ENCODE measurements at regions not wholly inside any gene's neighbourhood (a gene's known extent, or its start where the extent isn't known, plus 50 kb on each side); places are given as distances from the start of the nearest gene placed in this dataset.

GRCh38 chr17:52395308-52395707 is 236.8 kb upstream of the CA10 start:
- CTCF ChIA-PET = interaction anchor here (1.2 kb wide), 1 partner anchor 17 kb away, joined by 4 read pairs; no protein-coding TSS in a partner anchor
- POLR2A ChIA-PET = no interaction called here
- H3K9me3 ChIP-seq = 0 out of 3 replicates have a peak, but pooled peaks cover 3% of the 10 kb centered on the region
- no peaks in the 10 kb centered on the region for H3K4me1 ChIP-seq
- no peak overlapping the region for H3K4me3 ChIP-seq
- TF ChIP-seq CHD4 (IDR thresholded peaks at IDR 0.05; ENCODE audit: borderline replicate concordance) = no peak
- no peak for DNase-seq (ENCODE audit: low read depth in 1 of 2, low spot score in 1 of 2)
- no peak for ATAC-seq
- H3K4me2 ChIP-seq = no peak overlapping the region
- H3K27ac ChIP-seq = no peak overlapping the region
- 2% methylated on average over 3 of the region's 3 CpGs for WGBS (ENCODE audit: missing lambda C conversion rate)
- FAIRE-seq = no peak

GRCh38 chr17:52390422-52390821 is 231.9 kb upstream of the CA10 start:
- TF ChIP-seq ESRRA (IDR thresholded peaks at IDR 0.05; ENCODE audit: borderline replicate concordance, low read length) = no peak
- TF ChIP-seq TP53 (CRISPR knock-in tag; IDR thresholded peaks at IDR 0.05) = no peak
- no peak for TF ChIP-seq HMGXB4 (CRISPR knock-in tag; IDR thresholded peaks at IDR 0.05; ENCODE audit: borderline replicate concordance)
- no peak for TF ChIP-seq SMC3 (IDR thresholded peaks at IDR 0.05)
- no peak for TF ChIP-seq ZC3H11A (IDR thresholded peaks at IDR 0.05)
- Histone ChIP-seq H3K4me2 (no peak overlapping the region), H3K4me3 (no peak overlapping the region), H3K9me3 (peaks cover 9% of the 10 kb centered on the region; the same call in 1 of the 3 replicates), H3K27ac (no peak overlapping the region), H3K4me1 (no peaks in the 10 kb centered on the region)
- WGBS (ENCODE audit: missing lambda C conversion rate) = 11% methylated on average over 1 of the region's 1 CpG
- DNase-seq (ENCODE audit: low read depth in 1 of 2, low spot score in 1 of 2) (no peak), ATAC-seq (no peak), FAIRE-seq (no peak)
- POLR2A ChIA-PET = no interaction called here
- CTCF ChIA-PET = no interaction called here

GRCh38 chr17:52389632-52390031 is 231.1 kb upstream of the CA10 start:
- no peak for ATAC-seq
- peaks cover 9% of the 10 kb centered on the region; the same call in 1 of the 3 replicates for H3K9me3 ChIP-seq
- CTCF ChIA-PET = no interaction called here
- H3K4me1 ChIP-seq = no peaks in the 10 kb centered on the region
- POLR2A ChIA-PET = no interaction called here
- H3K4me2 ChIP-seq = no peak overlapping the region
- H3K27ac ChIP-seq = no peak overlapping the region
- no peak for TF ChIP-seq JUNB (IDR thresholded peaks at IDR 0.05)
- no peak for TF ChIP-seq ZFP36 (IDR thresholded peaks at IDR 0.05; ENCODE audit: borderline replicate concordance, partially characterized antibody)
- no peak for TF ChIP-seq BHLHE40 (IDR thresholded peaks at IDR 0.05; ENCODE audit: low read depth, low read length)
- TF ChIP-seq PBX3 (IDR thresholded peaks at IDR 0.05) = no peak
- TF ChIP-seq HMGXB4 (CRISPR knock-in tag; IDR thresholded peaks at IDR 0.05; ENCODE audit: borderline replicate concordance) = no peak
- TF ChIP-seq EP300 (IDR thresholded peaks at IDR 0.05) = no peak
- TF ChIP-seq EHMT2 (IDR thresholded peaks at IDR 0.05; ENCODE audit: low read depth) = no peak
- TF ChIP-seq MAX (IDR thresholded peaks at IDR 0.05) = no peak
- no peak for TF ChIP-seq RAD21 (conservative IDR thresholded peaks at IDR 0.05 in 1 of 2, IDR thresholded peaks at IDR 0.05 in 1 of 2)
- TF ChIP-seq FOSL2 (IDR thresholded peaks at IDR 0.05) = no peak
- TF ChIP-seq FOSL2 (CRISPR knock-in tag; IDR thresholded peaks at IDR 0.05) = no peak
- no peak for TF ChIP-seq CTCF (IDR thresholded peaks at IDR 0.05)
- TF ChIP-seq KDM5A (IDR thresholded peaks at IDR 0.05) = no peak
- no peak for TF ChIP-seq NR3C1 (IDR thresholded peaks at IDR 0.05)
- no peak for TF ChIP-seq PHF8 (IDR thresholded peaks at IDR 0.05; ENCODE audit: borderline replicate concordance, low read depth)
- TF ChIP-seq KDM1A (IDR thresholded peaks at IDR 0.05; ENCODE audit: low read depth) = no peak
- TF ChIP-seq CBX8 (IDR thresholded peaks at IDR 0.05) = no peak
- TF ChIP-seq CHD2 (IDR thresholded peaks at IDR 0.05; ENCODE audit: low read length, partially characterized antibody) = no peak
- TF ChIP-seq ATOH8 (CRISPR knock-in tag; IDR thresholded peaks at IDR 0.05; ENCODE audit: low read depth) = no peak
- TF ChIP-seq USF2 (IDR thresholded peaks at IDR 0.05) = no peak
- no peak for TF ChIP-seq HOXA7 (CRISPR knock-in tag; IDR thresholded peaks at IDR 0.05)
- H3K4me3 ChIP-seq = no peak overlapping the region
- WGBS (ENCODE audit: missing lambda C conversion rate) = 15% methylated on average over 4 of the region's 4 CpGs
- FAIRE-seq = no peak
- no peak for DNase-seq (ENCODE audit: low read depth in 1 of 2, low spot score in 1 of 2)

All from A549 (cell line).